Gastroesophageal sphincter (tissue), 3 donors: ENCODE measurements at regions not wholly inside any gene's neighbourhood (a gene's known extent, or its start where the extent isn't known, plus 50 kb on each side); places are given as distances from the start of the nearest gene placed in this dataset.

Source experiments
- CTCF ChIP-seq, 4 experiments: fragments of 200-600 bp in 2 of 4; fragments of 450-650 bp in 2 of 4; sonication (generic) in 1 of 4; IDR thresholded peaks; one replicate each; pipeline ENCODE4 v1.5.1; 2017 to 2019; ENCODE audit warnings: antibody characterized with exemption in 4 of 4, mild to moderate bottlenecking in 2 of 4, moderate library complexity in 2 of 4
- EP300 ChIP-seq: sonication (generic); formaldehyde crosslinking; IDR thresholded peaks from one replicate; pipeline ENCODE4 v1.6.1; 2017; ENCODE audit warnings: antibody characterized with exemption, mild to moderate bottlenecking

GRCh38 chr15:39455471-39455991 lies 125.3 kb upstream of the THBS1 start:
- TF ChIP-seq EP300: no peak
- TF ChIP-seq CTCF (IDR thresholded peaks at IDR 0.05): no peak
